Endothelial cell of umbilical vein (primary cell): ENCODE measurements at regions not wholly inside any gene's neighbourhood (a gene's known extent, or its start where the extent isn't known, plus 50 kb on each side); places are given as distances from the start of the nearest gene placed in this dataset.

Experiments
- BruUV-seq: library from RNA; stranded (reverse); fragments of 400-500 nt; replicated peaks from 2 replicates; lab custom pipeline; 2021; lab: Mats Ljungman, UMichigan
- CTCF ChIA-PET: fragments of 300-600, 350-600 bp; sonication (Branson Sonifier 250); formaldehyde crosslinking; loops from one replicate; lab custom pipeline; 2021; ENCODE audit warnings: antibody characterized with exemption, inconsistent platforms; lab: Charles Lee
- POLR2A ChIA-PET: fragments of 300-600, 350-600 bp; sonication (Branson Sonifier 250); formaldehyde crosslinking; loops from one replicate; lab custom pipeline; 2021; ENCODE audit warnings: antibody characterized with exemption, inconsistent platforms; lab: Charles Lee
- DNase-seq: peaks from one replicate; pipeline ENCODE4 v3.0.0-alpha.2; 2011; ENCODE audit warnings: low read depth, low spot score
- FAIRE-seq: peaks from 2 replicates; lab custom pipeline; 2011; peaks lifted over from hg19 to GRCh38; lab: Jason Lieb, UNC
- H2AFZ ChIP-seq: 2 replicates; pipeline ENCODE4 v1.6.0; 2012; ENCODE audit warnings: low read depth, low read length, control low read depth, inconsistent platforms
- H3K27ac ChIP-seq: 2 replicates; pipeline ENCODE4 v1.5.1; 2011; ENCODE audit warnings: low read depth, mild to moderate bottlenecking, control low read depth, low read length, moderate library complexity; ENCODE audit not compliant: insufficient read depth
- H3K27me3 ChIP-seq, 2 experiments: 2 replicates each; pipeline versions ENCODE4 v1.6.0 to v1.6.1; 2011; ENCODE audit warnings: low read length in 2 of 2, mixed read lengths in 1 of 2; ENCODE audit not compliant: control insufficient read depth in 2 of 2, insufficient read depth in 2 of 2
- H3K36me3 ChIP-seq, 2 experiments: 2 replicates in 1 of 2; 3 replicates in 1 of 2; pipeline ENCODE4 v1.5.1; 2011; ENCODE audit warnings: low read length in 2 of 2, mild to moderate bottlenecking in 1 of 2, moderate library complexity in 1 of 2; ENCODE audit not compliant: control insufficient read depth in 2 of 2, insufficient read depth in 2 of 2; ENCODE audit errors: extremely low read depth in 1 of 2
- H3K4me1 ChIP-seq: 3 replicates; pipeline ENCODE4 v1.5.1; 2011; ENCODE audit warnings: mild to moderate bottlenecking, low read length; ENCODE audit not compliant: control insufficient read depth, insufficient read depth; ENCODE audit errors: extremely low read depth
- H3K4me2 ChIP-seq: 2 replicates; pipeline ENCODE4 v1.6.1; 2011; ENCODE audit warnings: low read length, control low read depth, mixed read lengths; ENCODE audit not compliant: insufficient read depth
- H3K4me3 ChIP-seq, 3 experiments: fragments of 200-600 bp in 1 of 3; sonication (generic), shearing (Covaris generic) in 1 of 3; replicated peaks in 1 of 3; 2 replicates each; pipeline ENCODE4 v1.5.1; 2011 to 2016; ENCODE audit warnings: control low read depth in 3 of 3, low read length in 3 of 3, mild to moderate bottlenecking in 2 of 3, inconsistent platforms in 1 of 3, low read depth in 1 of 3, moderate library complexity in 1 of 3; ENCODE audit not compliant: insufficient read depth in 1 of 3
- H3K79me2 ChIP-seq: 2 replicates; pipeline ENCODE4 v1.6.0; 2012; ENCODE audit warnings: low read length, inconsistent platforms; ENCODE audit not compliant: control insufficient read depth, insufficient read depth
- H3K9ac ChIP-seq: replicated peaks from 2 replicates; pipeline ENCODE3; 2011; ENCODE audit warnings: low read length, control low read depth; ENCODE audit not compliant: insufficient read depth; ENCODE audit errors: extremely low read depth
- H3K9me1 ChIP-seq: replicated peaks from 3 replicates; pipeline ENCODE4 v1.6.0; 2011; ENCODE audit warnings: mild to moderate bottlenecking, low read length; ENCODE audit not compliant: control insufficient read depth, insufficient read depth; ENCODE audit errors: extremely low read depth
- H3K9me3 ChIP-seq: replicated peaks from 2 replicates; pipeline ENCODE4 v1.5.1; 2012; ENCODE audit warnings: low read length, inconsistent platforms; ENCODE audit not compliant: control insufficient read depth, insufficient read depth
- H4K20me1 ChIP-seq: replicated peaks from 2 replicates; pipeline ENCODE3; 2011; ENCODE audit warnings: mild to moderate bottlenecking, low read length; ENCODE audit not compliant: control insufficient read depth, insufficient read depth; ENCODE audit errors: extremely low read depth
- EZH2 ChIP-seq: IDR thresholded peaks from 2 replicates; pipeline ENCODE4 v1.6.1; 2012; ENCODE audit warnings: borderline replicate concordance, low read depth, mild to moderate bottlenecking, moderate library complexity, low read length, inconsistent platforms; ENCODE audit not compliant: severe bottlenecking
- FOS ChIP-seq: IDR thresholded peaks from 2 replicates; pipeline ENCODE4 v1.6.1; 2011; ENCODE audit warnings: mild to moderate bottlenecking, low read length, moderate library complexity, borderline replicate concordance; ENCODE audit not compliant: insufficient read depth
- GATA2 ChIP-seq: IDR thresholded peaks from 2 replicates; pipeline ENCODE4 v1.7.0; 2011; ENCODE audit warnings: low read depth, mild to moderate bottlenecking, moderate library complexity, mixed read lengths, low read length; ENCODE audit not compliant: insufficient read length, insufficient read depth
- JUN ChIP-seq: IDR thresholded peaks from 2 replicates; pipeline ENCODE4 v1.6.1; 2011; ENCODE audit warnings: borderline replicate concordance, low read depth; ENCODE audit not compliant: insufficient read length, insufficient read depth
- MAX ChIP-seq: IDR thresholded peaks from 2 replicates; pipeline ENCODE4 v1.6.1; 2011; ENCODE audit not compliant: insufficient read depth, insufficient read length
- MYC ChIP-seq: IDR thresholded peaks from one replicate; pipeline ENCODE4 v1.6.1; 2011; ENCODE audit warnings: mild to moderate bottlenecking, low read depth, low read length
- POLR2A ChIP-seq: IDR thresholded peaks from 2 replicates; pipeline ENCODE4 v1.6.1; 2012; ENCODE audit warnings: low read depth, mild to moderate bottlenecking, control low read depth, low read length
- POLR2AphosphoS5 ChIP-seq: IDR thresholded peaks from 2 replicates; pipeline ENCODE4 v1.6.1; 2012; ENCODE audit warnings: low read depth, mild to moderate bottlenecking, control low read depth, low read length, moderate library complexity; ENCODE audit not compliant: insufficient read depth
- dilution Hi-C: fragments of 300-500 bp; cut with MboI; formaldehyde crosslinking; loops from one replicate; pipeline ENCODE4 v1.15.0; 2019; ENCODE audit warnings: low sequenced_read_pairs; ENCODE audit not compliant: extremely low pct_ligation_motif_present
- intact Hi-C: fragments of 100-400 bp; cut with micrococcal nuclease; formaldehyde crosslinking; loops from one replicate; pipeline ENCODE4 v1.10.0; 2022
- TF ChIP-seq, protein P1 (sequence below), 2 donors: IDR thresholded peaks; 1 replicate in 1 of 2; 2 replicates in 1 of 2; pipeline ENCODE4 v1.5.1; 2011; ENCODE audit warnings: low read length in 2 of 2, mild to moderate bottlenecking in 2 of 2, moderate library complexity in 2 of 2, control low read depth in 1 of 2, inconsistent platforms in 1 of 2, low read depth in 1 of 2; ENCODE audit not compliant: insufficient read depth in 1 of 2; ENCODE audit errors: extremely low read depth in 1 of 2

- ChIA-PET POLR2A (no interaction called here), CTCF (interaction anchor here (1.3 to 2.2 kb wide), 4 partner anchors 9 to 1394 kb away, joined by 3 to 9 read pairs (median 6); no protein-coding TSS in a partner anchor)
- H3K4me1 ChIP-seq: peaks cover 30% of the 10 kb centered on the region
- H3K4me2 ChIP-seq: peak overlapping the region; percentile 95
- H3K9ac ChIP-seq: peak overlapping the region; percentile 53
- BruUV-seq: TSS peak; percentile 36
- TF ChIP-seq EZH2: no peak
- TF ChIP-seq POLR2AphosphoS5: no peak
- TF ChIP-seq JUN: no peak
- no peak for TF ChIP-seq GATA2
- TF ChIP-seq POLR2A: no peak
- no peak for TF ChIP-seq MYC
- TF ChIP-seq FOS: no peak
- TF ChIP-seq, protein P1, sequence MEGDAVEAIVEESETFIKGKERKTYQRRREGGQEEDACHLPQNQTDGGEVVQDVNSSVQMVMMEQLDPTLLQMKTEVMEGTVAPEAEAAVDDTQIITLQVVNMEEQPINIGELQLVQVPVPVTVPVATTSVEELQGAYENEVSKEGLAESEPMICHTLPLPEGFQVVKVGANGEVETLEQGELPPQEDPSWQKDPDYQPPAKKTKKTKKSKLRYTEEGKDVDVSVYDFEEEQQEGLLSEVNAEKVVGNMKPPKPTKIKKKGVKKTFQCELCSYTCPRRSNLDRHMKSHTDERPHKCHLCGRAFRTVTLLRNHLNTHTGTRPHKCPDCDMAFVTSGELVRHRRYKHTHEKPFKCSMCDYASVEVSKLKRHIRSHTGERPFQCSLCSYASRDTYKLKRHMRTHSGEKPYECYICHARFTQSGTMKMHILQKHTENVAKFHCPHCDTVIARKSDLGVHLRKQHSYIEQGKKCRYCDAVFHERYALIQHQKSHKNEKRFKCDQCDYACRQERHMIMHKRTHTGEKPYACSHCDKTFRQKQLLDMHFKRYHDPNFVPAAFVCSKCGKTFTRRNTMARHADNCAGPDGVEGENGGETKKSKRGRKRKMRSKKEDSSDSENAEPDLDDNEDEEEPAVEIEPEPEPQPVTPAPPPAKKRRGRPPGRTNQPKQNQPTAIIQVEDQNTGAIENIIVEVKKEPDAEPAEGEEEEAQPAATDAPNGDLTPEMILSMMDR (IDR thresholded peaks at IDR 0.05; ENCODE audit: extremely low read depth in 1 of 2, insufficient read depth in 1 of 2, low read depth in 1 of 2, low read length in 2 of 2): no peak
- no peak for TF ChIP-seq MAX
- peak; percentile 63 for FAIRE-seq
- peak overlapping the region; percentile 91 for H3K27ac ChIP-seq
- H3K27me3 ChIP-seq: no peaks in the 10 kb centered on the region
- H4K20me1 ChIP-seq: no peaks in the 10 kb centered on the region
- no peaks in the 10 kb centered on the region for H3K36me3 ChIP-seq
- H3K79me2 ChIP-seq: no peaks in the 10 kb centered on the region
- no peaks in the 10 kb centered on the region for H3K9me1 ChIP-seq
- peak overlapping the region in 1 of 3 experiments; percentile 35 for H3K4me3 ChIP-seq
- intact Hi-C loops (loop anchor here (1.0 kb wide), 1 partner anchor 34 kb away; no protein-coding TSS in a partner anchor), dilution Hi-C loops (no loop called here)
- H3K9me3 ChIP-seq: no peaks in the 10 kb centered on the region
- peak; percentile 53 for DNase-seq
- H2AFZ ChIP-seq: peak overlapping the region; percentile 57
Observed at GRCh38 chr18:67266246-67267237, 250.0 kb downstream of the DSEL start.
